Hepatocyte (in vitro differentiated cells): ENCODE measurements at regions not wholly inside any gene's neighbourhood (a gene's known extent, or its start where the extent isn't known, plus 50 kb on each side); places are given as distances from the start of the nearest gene placed in this dataset.

Experiments used
- DNase-seq: peaks from one replicate; pipeline ENCODE4 v3.0.0-alpha.2; 2016; ENCODE audit warnings: low spot score
- H2AFZ ChIP-seq: fragments of 200-600 bp; sonication (generic); 2 replicates; pipeline ENCODE4 v1.6.0; 2016; ENCODE audit warnings: antibody characterized with exemption, mild to moderate bottlenecking
- H3K27ac ChIP-seq: fragments of 200-600 bp; sonication (generic); 2 replicates; pipeline ENCODE4 v1.5.1; 2016; ENCODE audit warnings: mild to moderate bottlenecking
- H3K27me3 ChIP-seq: fragments of 200-600 bp; sonication (generic); 2 replicates; pipeline ENCODE4 v1.6.1; 2016
- H3K36me3 ChIP-seq: fragments of 200-600 bp; sonication (generic); replicated peaks from 2 replicates; pipeline ENCODE4 v1.5.1; 2016; ENCODE audit warnings: low read depth; ENCODE audit not compliant: insufficient read depth
- H3K4me1 ChIP-seq: fragments of 200-600 bp; sonication (generic); 2 replicates; pipeline ENCODE4 v1.5.1; 2016; ENCODE audit warnings: mild to moderate bottlenecking, moderate library complexity; ENCODE audit not compliant: insufficient read depth
- H3K4me2 ChIP-seq: fragments of 200-600 bp; sonication (generic); 2 replicates; pipeline ENCODE4 v1.6.0; 2016
- H3K4me3 ChIP-seq: fragments of 200-600 bp; sonication (generic); 2 replicates; pipeline ENCODE4 v1.5.1; 2016; ENCODE audit warnings: mild to moderate bottlenecking
- H3K79me2 ChIP-seq: fragments of 200-600 bp; sonication (generic); 2 replicates; pipeline ENCODE4 v1.6.0; 2017; ENCODE audit warnings: mild to moderate bottlenecking
- H3K9me2 ChIP-seq: fragments of 200-600 bp; sonication (generic); replicated peaks from 2 replicates; pipeline ENCODE4 v1.6.0; 2017; ENCODE audit warnings: mild to moderate bottlenecking; ENCODE audit not compliant: insufficient read depth
- H3K9me3 ChIP-seq: fragments of 200-600 bp; sonication (generic); 2 replicates; pipeline ENCODE4 v1.5.1; 2016; ENCODE audit warnings: low read depth, mild to moderate bottlenecking
- H4K20me1 ChIP-seq: fragments of 200-600 bp; sonication (generic); 2 replicates; pipeline ENCODE4 v1.6.0; 2016; ENCODE audit warnings: mild to moderate bottlenecking; ENCODE audit not compliant: insufficient read depth, poor library complexity, severe bottlenecking
- CTCF ChIP-seq: fragments of 200-600 bp; sonication (generic); IDR thresholded peaks from 2 replicates; pipeline ENCODE4 v1.5.1; 2016; ENCODE audit warnings: antibody characterized with exemption, mild to moderate bottlenecking; ENCODE audit not compliant: poor library complexity
- EZH2 ChIP-seq: fragments of 200-600 bp; sonication (generic); IDR thresholded peaks from 2 replicates; pipeline ENCODE4 v1.6.1; 2016; ENCODE audit warnings: antibody characterized with exemption, mild to moderate bottlenecking, borderline replicate concordance
- EZH2phosphoT487 ChIP-seq: fragments of 200-600 bp; sonication (generic); IDR thresholded peaks from one replicate; pipeline ENCODE4 v1.6.1; 2018; ENCODE audit warnings: antibody characterized with exemption, mild to moderate bottlenecking, low read depth, moderate library complexity; ENCODE audit not compliant: unreplicated experiment, severe bottlenecking
- WGBS: methylation state at CpG from one replicate; pipeline ENCODE4 v1.1.6; 2016; ENCODE audit warnings: low lambda C conversion rate; ENCODE audit errors: missing lambda C conversion rate; 5-methylcytosine and 5-hydroxymethylcytosine counted together

DNA sequence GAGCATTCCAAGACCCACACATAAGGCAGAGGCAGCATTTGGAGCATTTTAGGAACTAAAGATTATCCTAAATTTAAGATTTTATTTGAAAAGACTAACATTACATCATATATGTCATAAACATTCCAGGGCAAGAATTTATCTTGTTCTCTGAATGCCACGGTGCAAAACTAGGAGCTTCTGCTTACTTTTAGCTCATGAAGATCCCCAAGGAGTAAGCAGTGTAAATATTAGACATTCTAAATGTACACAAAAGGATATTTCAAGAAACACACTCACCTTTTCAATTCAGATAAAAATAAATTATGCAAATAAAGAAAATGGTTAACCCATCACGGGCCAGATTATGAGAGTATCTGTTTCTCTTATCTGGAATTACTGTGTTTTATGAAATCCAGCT lies 101.7 kb upstream of the ETAA1 start:
- H3K9me3 ChIP-seq, result no peaks in the 10 kb centered on the region
- H3K9me2 ChIP-seq, result no peaks in the 10 kb centered on the region
- WGBS, result 26% methylated on average over 2 of the region's 2 CpGs
- no peaks in the 10 kb centered on the region for H4K20me1 ChIP-seq
- DNase-seq, result no peak
- no peaks in the 10 kb centered on the region for H3K36me3 ChIP-seq
- H3K4me3 ChIP-seq, result no peak overlapping the region
- H3K27ac ChIP-seq, result no peak overlapping the region
- no peaks in the 10 kb centered on the region for H3K27me3 ChIP-seq
- H3K4me2 ChIP-seq, result peak overlapping the region; percentile 16
- H2AFZ ChIP-seq, result no peak overlapping the region
- no peaks in the 10 kb centered on the region for H3K79me2 ChIP-seq
- H3K4me1 ChIP-seq, result no peaks in the 10 kb centered on the region
- TF ChIP-seq EZH2 (no peak), EZH2phosphoT487 (no peak), CTCF (no peak)

GRCh38 chr2:67295851-67296250 lies 101.3 kb upstream of the ETAA1 start:
- peak overlapping the region; percentile 16 for H3K4me2 ChIP-seq
- no peaks in the 10 kb centered on the region for H3K9me3 ChIP-seq
- H3K79me2 ChIP-seq, result no peaks in the 10 kb centered on the region
- H4K20me1 ChIP-seq, result no peaks in the 10 kb centered on the region
- no peaks in the 10 kb centered on the region for H3K9me2 ChIP-seq
- no peak for TF ChIP-seq EZH2phosphoT487
- no peak for TF ChIP-seq CTCF
- TF ChIP-seq EZH2, result no peak
- H3K4me1 ChIP-seq, result no peaks in the 10 kb centered on the region
- no peak for DNase-seq
- H3K27ac ChIP-seq, result no peak overlapping the region
- no peaks in the 10 kb centered on the region for H3K27me3 ChIP-seq
- H3K36me3 ChIP-seq, result no peaks in the 10 kb centered on the region
- no peak overlapping the region for H2AFZ ChIP-seq
- H3K4me3 ChIP-seq, result no peak overlapping the region
- WGBS, result 39% methylated on average over 4 of the region's 4 CpGs

GRCh38 chr2:67304300-67304890 lies 92.7 kb upstream of the ETAA1 start:
- TF ChIP-seq EZH2phosphoT487 (no peak), CTCF (no peak), EZH2 (no peak)
- Histone ChIP-seq H3K4me1 (peaks cover 5% of the 10 kb centered on the region), H3K27ac (no peak overlapping the region), H3K27me3 (no peaks in the 10 kb centered on the region), H3K9me3 (no peaks in the 10 kb centered on the region), H3K36me3 (no peaks in the 10 kb centered on the region), H3K9me2 (no peaks in the 10 kb centered on the region), H4K20me1 (no peaks in the 10 kb centered on the region), H3K4me2 (no peak overlapping the region), H2AFZ (no peak overlapping the region), H3K4me3 (no peak overlapping the region), H3K79me2 (no peaks in the 10 kb centered on the region)
- 67% methylated on average over 6 of the region's 6 CpGs for WGBS
- no peak for DNase-seq

DNA sequence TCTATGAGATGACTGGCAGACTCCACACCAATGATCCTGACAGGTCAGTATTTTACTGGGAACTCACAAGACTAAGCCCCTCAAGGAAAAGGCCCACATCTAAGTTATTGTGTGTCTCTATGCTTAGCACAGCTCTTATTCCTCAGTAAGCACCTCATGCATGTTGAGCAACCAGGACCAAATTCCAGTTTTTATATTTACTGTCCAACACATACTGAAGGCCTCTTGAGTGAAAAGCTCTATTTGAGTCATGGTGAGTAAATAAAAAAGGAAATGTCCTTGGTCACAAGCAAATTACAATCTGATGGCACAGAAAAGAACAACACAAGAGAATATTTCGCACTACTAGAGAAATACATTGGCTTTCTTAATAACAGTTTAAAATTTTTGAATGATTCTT lies 87.9 kb upstream of the ETAA1 start:
- WGBS, result 81% methylated on average over 1 of the region's 1 CpG
- Histone ChIP-seq H3K27ac (peak overlapping the region; percentile 65), H3K4me1 (peaks cover 13% of the 10 kb centered on the region), H3K9me3 (no peaks in the 10 kb centered on the region), H3K36me3 (no peaks in the 10 kb centered on the region), H3K9me2 (peaks cover 3% of the 10 kb centered on the region), H4K20me1 (no peaks in the 10 kb centered on the region), H3K4me2 (no peak overlapping the region), H3K79me2 (no peaks in the 10 kb centered on the region), H3K27me3 (no peaks in the 10 kb centered on the region), H2AFZ (no peak overlapping the region), H3K4me3 (no peak overlapping the region)
- TF ChIP-seq EZH2 (no peak), EZH2phosphoT487 (no peak), CTCF (no peak)
- peak; percentile 61 for DNase-seq
